Progenitor cell of endocrine pancreas (in vitro differentiated cells): ENCODE measurements at regions not wholly inside any gene's neighbourhood (a gene's known extent, or its start where the extent isn't known, plus 50 kb on each side); places are given as distances from the start of the nearest gene placed in this dataset.

ENCODE experiments used
- DNase-seq: peaks from one replicate; pipeline ENCODE4 v3.0.0; 2021; ENCODE audit warnings: low spot score; ENCODE audit not compliant: unreplicated experiment
- H3K27ac Mint-ChIP-seq: 2 replicates; pipeline ENCODE4 v1.8.0; 2021; ENCODE audit warnings: mild to moderate bottlenecking, moderate library complexity, mixed read lengths
- H3K27me3 Mint-ChIP-seq: 2 replicates; pipeline ENCODE4 v1.8.0; 2021; ENCODE audit warnings: mixed read lengths
- H3K36me3 Mint-ChIP-seq: 2 replicates; pipeline ENCODE4 v1.8.0; 2022; ENCODE audit warnings: mixed read lengths; ENCODE audit not compliant: insufficient read depth
- H3K4me1 Mint-ChIP-seq: 2 replicates; pipeline ENCODE4 v1.8.0; 2021; ENCODE audit warnings: low read depth, mixed read lengths
- H3K4me3 Mint-ChIP-seq: 2 replicates; pipeline ENCODE4 v1.8.0; 2021; ENCODE audit warnings: low read depth, mild to moderate bottlenecking, moderate library complexity, mixed read lengths
- H3K9me3 Mint-ChIP-seq: 2 replicates; pipeline ENCODE4 v1.8.0; 2021; ENCODE audit warnings: low read depth, mixed read lengths
- TF ChIP-seq, protein P1 (sequence below): fragments of 200-600 bp; sonication (generic); IDR thresholded peaks from one replicate; pipeline ENCODE4 v1.5.0; 2021; ENCODE audit warnings: antibody characterized with exemption, mild to moderate bottlenecking; ENCODE audit not compliant: unreplicated experiment

DNA sequence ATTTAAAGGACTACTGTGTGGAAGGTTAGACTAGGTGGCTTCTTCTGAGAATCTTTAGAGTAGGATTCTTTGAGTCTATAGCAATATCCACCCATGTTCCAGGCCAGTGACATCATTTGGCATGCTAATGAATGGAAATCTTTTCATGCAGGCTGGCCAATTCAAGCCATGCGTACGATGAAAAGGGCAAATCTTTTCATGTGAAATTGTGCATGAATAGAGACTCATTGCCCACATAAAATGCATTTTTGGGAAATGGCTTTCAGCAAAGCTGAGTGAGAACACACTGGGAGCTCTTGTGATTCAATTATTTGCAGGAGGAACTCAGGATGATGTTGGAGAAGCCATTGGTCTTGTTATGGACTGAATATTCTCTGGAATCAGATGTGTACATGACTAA, 324.9 kb upstream of the DAB1 start:
- H3K4me1 Mint-ChIP-seq, result no peaks in the 10 kb centered on the region
- TF ChIP-seq, protein P1, sequence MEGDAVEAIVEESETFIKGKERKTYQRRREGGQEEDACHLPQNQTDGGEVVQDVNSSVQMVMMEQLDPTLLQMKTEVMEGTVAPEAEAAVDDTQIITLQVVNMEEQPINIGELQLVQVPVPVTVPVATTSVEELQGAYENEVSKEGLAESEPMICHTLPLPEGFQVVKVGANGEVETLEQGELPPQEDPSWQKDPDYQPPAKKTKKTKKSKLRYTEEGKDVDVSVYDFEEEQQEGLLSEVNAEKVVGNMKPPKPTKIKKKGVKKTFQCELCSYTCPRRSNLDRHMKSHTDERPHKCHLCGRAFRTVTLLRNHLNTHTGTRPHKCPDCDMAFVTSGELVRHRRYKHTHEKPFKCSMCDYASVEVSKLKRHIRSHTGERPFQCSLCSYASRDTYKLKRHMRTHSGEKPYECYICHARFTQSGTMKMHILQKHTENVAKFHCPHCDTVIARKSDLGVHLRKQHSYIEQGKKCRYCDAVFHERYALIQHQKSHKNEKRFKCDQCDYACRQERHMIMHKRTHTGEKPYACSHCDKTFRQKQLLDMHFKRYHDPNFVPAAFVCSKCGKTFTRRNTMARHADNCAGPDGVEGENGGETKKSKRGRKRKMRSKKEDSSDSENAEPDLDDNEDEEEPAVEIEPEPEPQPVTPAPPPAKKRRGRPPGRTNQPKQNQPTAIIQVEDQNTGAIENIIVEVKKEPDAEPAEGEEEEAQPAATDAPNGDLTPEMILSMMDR, result no peak
- H3K36me3 Mint-ChIP-seq, result no peaks in the 10 kb centered on the region
- H3K9me3 Mint-ChIP-seq, result no peaks in the 10 kb centered on the region
- H3K4me3 Mint-ChIP-seq, result no peak overlapping the region
- H3K27ac Mint-ChIP-seq, result no peak overlapping the region
- no peak for DNase-seq
- H3K27me3 Mint-ChIP-seq, result peaks cover 12% of the 10 kb centered on the region

DNA sequence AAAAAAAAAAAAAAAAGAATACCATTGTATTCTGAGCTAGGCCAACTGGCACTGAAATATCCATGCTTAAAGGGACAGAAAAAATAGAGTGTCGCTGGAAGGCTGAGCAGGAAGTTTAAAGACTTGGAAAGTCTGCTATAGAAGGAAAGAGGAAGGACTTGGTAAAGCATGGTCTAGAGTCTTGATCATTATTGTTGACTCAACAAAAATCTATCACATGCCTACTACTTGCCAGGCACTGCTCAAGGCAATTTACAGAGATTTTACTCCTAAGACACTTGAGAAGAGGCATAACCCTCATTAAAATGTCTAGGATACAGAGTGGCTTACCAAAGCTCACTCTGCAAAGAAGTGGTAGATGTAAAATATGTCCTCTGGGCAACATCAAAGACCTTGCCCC, 324.0 kb upstream of the DAB1 start:
- H3K9me3 Mint-ChIP-seq, result no peaks in the 10 kb centered on the region
- no peak overlapping the region for H3K27ac Mint-ChIP-seq
- no peak for DNase-seq
- no peak overlapping the region for H3K4me3 Mint-ChIP-seq
- TF ChIP-seq, protein P1, result no peak
- no peaks in the 10 kb centered on the region for H3K36me3 Mint-ChIP-seq
- no peaks in the 10 kb centered on the region for H3K4me1 Mint-ChIP-seq
- H3K27me3 Mint-ChIP-seq, result peaks cover 12% of the 10 kb centered on the region

DNA sequence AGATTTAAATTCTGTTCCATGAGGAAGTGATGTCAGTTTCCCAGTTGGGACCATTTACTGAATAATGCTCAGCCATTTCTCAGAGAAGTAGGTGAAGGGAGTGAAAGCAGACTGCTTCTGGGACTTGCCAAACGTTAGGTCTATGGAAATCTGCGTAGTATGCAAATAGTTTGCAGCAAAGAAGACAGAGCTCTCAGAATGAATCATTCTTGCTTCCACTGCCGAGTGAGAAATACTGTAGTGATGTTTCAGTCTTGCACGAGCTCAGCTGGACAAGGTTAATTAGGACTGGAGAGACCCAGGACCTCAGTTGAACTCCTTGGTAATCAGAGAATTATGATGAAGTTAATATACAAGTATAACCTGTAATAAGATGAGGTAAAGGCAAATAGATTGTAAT, 317.7 kb upstream of the DAB1 start:
- Mint-ChIP-seq H3K4me3 (no peak overlapping the region), H3K27ac (no peak overlapping the region)

DNA sequence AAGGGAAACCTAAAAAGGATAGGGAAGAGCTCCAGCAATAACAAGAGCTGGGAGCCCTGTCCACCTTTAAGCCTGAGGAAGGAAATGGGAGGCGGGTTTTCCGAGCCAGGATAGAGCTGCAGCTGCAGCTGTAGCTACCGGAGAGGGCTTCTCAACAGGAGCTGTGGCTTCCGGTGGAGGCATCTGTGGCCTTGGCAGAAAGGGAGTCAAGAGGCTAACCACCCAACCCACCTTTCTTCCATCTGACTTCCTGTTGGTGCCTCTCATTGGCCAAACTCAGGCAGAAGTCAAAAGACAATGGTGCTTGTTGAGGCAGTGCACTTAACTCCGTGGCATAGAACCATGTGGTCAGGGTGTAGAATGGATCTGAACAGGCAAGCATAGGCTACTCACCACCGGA, 313.1 kb upstream of the DAB1 start:
- Mint-ChIP-seq H3K4me1 (peaks cover 3% of the 10 kb centered on the region), H3K36me3 (no peaks in the 10 kb centered on the region), H3K9me3 (no peaks in the 10 kb centered on the region), H3K4me3 (no peak overlapping the region), H3K27ac (no peak overlapping the region), H3K27me3 (peaks cover 13% of the 10 kb centered on the region)
- TF ChIP-seq, protein P1, result no peak
- no peak for DNase-seq

More for the DNA sequence above, 317.7 kb upstream of the DAB1 start:
- TF ChIP-seq, protein P1, result no peak
- no peak for DNase-seq
- Mint-ChIP-seq H3K36me3 (no peaks in the 10 kb centered on the region), H3K27me3 (peaks cover 6% of the 10 kb centered on the region), H3K4me1 (peaks cover 3% of the 10 kb centered on the region), H3K9me3 (no peaks in the 10 kb centered on the region)

DNA sequence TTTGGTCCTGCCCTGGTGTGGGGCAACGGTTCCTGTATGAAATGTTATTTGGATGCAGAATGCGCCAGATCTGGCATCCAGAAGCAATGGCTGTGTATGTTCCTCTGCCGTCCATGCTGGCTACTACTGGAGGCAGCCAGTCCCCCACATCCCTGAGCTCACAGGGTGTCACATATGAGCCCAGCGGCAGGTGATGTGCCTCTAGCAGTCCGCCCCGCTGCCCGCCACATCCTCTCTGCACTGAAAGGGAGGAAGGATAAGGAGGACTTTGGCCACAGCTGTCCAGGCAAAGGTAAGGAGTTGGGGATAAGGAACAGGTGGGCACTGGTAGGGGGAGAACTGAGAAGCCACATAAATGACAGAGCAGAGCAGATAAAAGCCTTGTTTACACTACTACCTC, 305.3 kb upstream of the DAB1 start:
- TF ChIP-seq, protein P1, result no peak
- Mint-ChIP-seq H3K27ac (no peak overlapping the region), H3K4me3 (no peak overlapping the region), H3K4me1 (no peaks in the 10 kb centered on the region), H3K27me3 (peaks cover 15% of the 10 kb centered on the region), H3K36me3 (no peaks in the 10 kb centered on the region), H3K9me3 (no peaks in the 10 kb centered on the region)
- no peak for DNase-seq
